Breast epithelium (tissue), 3 donors: ENCODE measurements at regions not wholly inside any gene's neighbourhood (a gene's known extent, or its start where the extent isn't known, plus 50 kb on each side); places are given as distances from the start of the nearest gene placed in this dataset.

Experiments used
- POLR2A ChIP-seq: fragments of 450-650 bp; IDR thresholded peaks from one replicate; pipeline ENCODE4 v1.6.1; 2016; ENCODE audit warnings: antibody characterized with exemption, mild to moderate bottlenecking, moderate library complexity
- POLR2AphosphoS5 ChIP-seq, 3 donors: sonication (generic); formaldehyde crosslinking; IDR thresholded peaks; one replicate each; pipeline ENCODE4 v1.6.1; 2017; ENCODE audit warnings: antibody characterized with exemption in 3 of 3
- TF ChIP-seq, protein P1 (sequence below), 3 donors: fragments of 450-650 bp; IDR thresholded peaks; one replicate each; pipeline ENCODE4 v1.5.1; 2016 to 2017; ENCODE audit warnings: antibody characterized with exemption in 3 of 3, mild to moderate bottlenecking in 3 of 3, moderate library complexity in 3 of 3

DNA sequence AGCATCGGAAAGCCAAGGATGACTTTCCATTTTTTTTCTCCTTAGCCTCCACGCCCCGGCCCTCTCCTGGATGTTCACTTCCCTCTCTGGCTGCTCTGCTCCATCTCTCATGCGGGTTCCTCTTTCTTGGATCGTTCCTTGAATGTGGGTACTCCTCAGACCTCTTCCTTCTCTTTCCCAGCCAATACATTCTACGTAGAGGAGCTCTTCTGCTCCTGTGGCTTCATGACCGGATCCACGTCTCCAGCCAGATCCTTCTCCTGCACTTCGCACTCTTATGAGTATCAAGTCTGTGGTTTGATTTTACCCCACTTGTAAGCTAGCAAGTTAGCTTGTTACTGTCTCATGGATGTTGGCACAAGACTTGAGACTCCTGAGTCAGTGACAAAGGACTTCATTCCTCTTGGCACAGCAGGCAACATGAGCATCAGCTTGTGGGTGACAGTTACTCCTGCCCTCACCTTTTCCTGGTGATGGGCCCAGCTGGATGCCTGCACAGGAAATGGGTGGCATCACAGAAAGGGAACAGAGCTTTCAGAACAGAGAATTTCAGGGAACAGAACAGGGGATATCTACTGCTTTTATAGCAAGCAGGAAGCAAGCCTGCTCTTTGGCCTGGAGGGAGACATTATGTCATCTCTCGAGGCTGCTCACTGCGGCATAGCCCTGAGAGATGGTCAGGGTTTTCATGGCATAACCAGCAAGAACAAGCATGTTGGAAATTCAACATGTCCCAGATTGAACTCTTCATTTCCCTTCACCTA, 100.1 kb upstream of the KIF26B start:
- TF ChIP-seq, protein P1, sequence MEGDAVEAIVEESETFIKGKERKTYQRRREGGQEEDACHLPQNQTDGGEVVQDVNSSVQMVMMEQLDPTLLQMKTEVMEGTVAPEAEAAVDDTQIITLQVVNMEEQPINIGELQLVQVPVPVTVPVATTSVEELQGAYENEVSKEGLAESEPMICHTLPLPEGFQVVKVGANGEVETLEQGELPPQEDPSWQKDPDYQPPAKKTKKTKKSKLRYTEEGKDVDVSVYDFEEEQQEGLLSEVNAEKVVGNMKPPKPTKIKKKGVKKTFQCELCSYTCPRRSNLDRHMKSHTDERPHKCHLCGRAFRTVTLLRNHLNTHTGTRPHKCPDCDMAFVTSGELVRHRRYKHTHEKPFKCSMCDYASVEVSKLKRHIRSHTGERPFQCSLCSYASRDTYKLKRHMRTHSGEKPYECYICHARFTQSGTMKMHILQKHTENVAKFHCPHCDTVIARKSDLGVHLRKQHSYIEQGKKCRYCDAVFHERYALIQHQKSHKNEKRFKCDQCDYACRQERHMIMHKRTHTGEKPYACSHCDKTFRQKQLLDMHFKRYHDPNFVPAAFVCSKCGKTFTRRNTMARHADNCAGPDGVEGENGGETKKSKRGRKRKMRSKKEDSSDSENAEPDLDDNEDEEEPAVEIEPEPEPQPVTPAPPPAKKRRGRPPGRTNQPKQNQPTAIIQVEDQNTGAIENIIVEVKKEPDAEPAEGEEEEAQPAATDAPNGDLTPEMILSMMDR (IDR thresholded peaks at IDR 0.05), result no peak
- TF ChIP-seq POLR2AphosphoS5 (IDR thresholded peaks at IDR 0.05), result no peak
- no peak for TF ChIP-seq POLR2A
